IMR-90 (cell line): ENCODE measurements at regions not wholly inside any gene's neighbourhood (a gene's known extent, or its start where the extent isn't known, plus 50 kb on each side); places are given as distances from the start of the nearest gene placed in this dataset.

ENCODE experiments used
- ATAC-seq: fragments of 200-7000 bp; cut with Tn5 transposase; 2 replicates; pipeline ENCODE4 v1.9.1; 2020; ENCODE audit warnings: low read depth, mild to moderate bottlenecking, moderate library complexity
- BruUV-seq: library from RNA; stranded (reverse); fragments of 400-500 nt; replicated peaks from 2 replicates; lab custom pipeline; 2021; lab: Mats Ljungman, UMichigan
- CTCF ChIA-PET: fragments of 300-600 bp; formaldehyde crosslinking; extraction: SDS; loops from one replicate; lab custom pipeline; 2021; ENCODE audit warnings: antibody characterized with exemption; lab: Yijun Ruan, JAX
- POLR2A ChIA-PET: fragments of 300-600 bp; sonication (Branson Sonifier 250); formaldehyde crosslinking; loops from one replicate; lab custom pipeline; 2022; ENCODE audit warnings: antibody characterized with exemption; ENCODE audit not compliant: unreplicated experiment; lab: Charles Lee
- DNase-seq: peaks from one replicate; pipeline ENCODE4 v3.0.0; 2013
- H2AFZ ChIP-seq: replicated peaks from 2 replicates; pipeline ENCODE3; 2013; ENCODE audit warnings: low read length, mild to moderate bottlenecking; ENCODE audit not compliant: poor library complexity
- H2AK5ac ChIP-seq: 2 replicates; pipeline ENCODE4 v1.6.1; 2013; ENCODE audit warnings: low read depth, low read length, inconsistent platforms
- H2AK9ac ChIP-seq: replicated peaks from 2 replicates; pipeline ENCODE3; 2013; ENCODE audit warnings: mild to moderate bottlenecking, low read depth, low read length, moderate library complexity; ENCODE audit not compliant: poor library complexity
- H2BK120ac ChIP-seq: 2 replicates; pipeline ENCODE4 v1.6.1; 2013; ENCODE audit warnings: low read depth, low read length, inconsistent platforms
- H2BK15ac ChIP-seq: 3 replicates; pipeline ENCODE4 v1.6.1; 2013; ENCODE audit warnings: low read depth, low read length, inconsistent platforms
- H2BK20ac ChIP-seq: 2 replicates; pipeline ENCODE4 v1.6.1; 2013; ENCODE audit warnings: low read depth, mild to moderate bottlenecking, inconsistent platforms, low read length, moderate library complexity
- H2BK5ac ChIP-seq: 2 replicates; pipeline ENCODE4 v1.6.1; 2013; ENCODE audit warnings: mild to moderate bottlenecking, low read depth, low read length, inconsistent platforms; ENCODE audit not compliant: poor library complexity, severe bottlenecking
- H3K14ac ChIP-seq: replicated peaks from 2 replicates; pipeline ENCODE4 v1.6.1; 2013; ENCODE audit warnings: low read depth, low read length, inconsistent platforms
- H3K18ac ChIP-seq: 2 replicates; pipeline ENCODE4 v1.6.1; 2013; ENCODE audit warnings: low read depth, low read length, control low read depth
- H3K23ac ChIP-seq: 2 replicates; pipeline ENCODE4 v1.6.1; 2013; ENCODE audit warnings: low read depth, low read length, inconsistent platforms
- H3K27ac ChIP-seq: 2 replicates; pipeline ENCODE4 v1.5.1; 2013; ENCODE audit warnings: mild to moderate bottlenecking, control low read depth, low read length; ENCODE audit not compliant: insufficient read depth
- H3K27me3 ChIP-seq: 2 replicates; pipeline ENCODE4 v1.6.1; 2013; ENCODE audit warnings: low read length; ENCODE audit not compliant: control insufficient read depth, insufficient read depth
- H3K36me3 ChIP-seq: 2 replicates; pipeline ENCODE4 v1.6.1; 2013; ENCODE audit warnings: low read length, mixed read lengths; ENCODE audit not compliant: control insufficient read depth, insufficient read depth
- H3K4ac ChIP-seq: 2 replicates; pipeline ENCODE4 v1.6.1; 2013; ENCODE audit warnings: low read depth, low read length, inconsistent platforms
- H3K4me1 ChIP-seq: 2 replicates; pipeline ENCODE4 v1.6.1; 2013; ENCODE audit warnings: low read length, mixed read lengths; ENCODE audit not compliant: control insufficient read depth, insufficient read depth
- H3K4me2 ChIP-seq: 2 replicates; pipeline ENCODE4 v1.6.1; 2013; ENCODE audit warnings: low read depth, mild to moderate bottlenecking, control low read depth, low read length, moderate library complexity
- H3K4me3 ChIP-seq: 2 replicates; pipeline ENCODE4 v1.5.1; 2013; ENCODE audit warnings: low read depth, mild to moderate bottlenecking, control low read depth, low read length, moderate library complexity; ENCODE audit not compliant: insufficient read depth
- H3K56ac ChIP-seq: 2 replicates; pipeline ENCODE4 v1.6.1; 2013; ENCODE audit warnings: low read length, inconsistent platforms; ENCODE audit not compliant: insufficient read depth; ENCODE audit errors: extremely low read depth
- H3K79me1 ChIP-seq, 2 experiments: 2 replicates each; pipeline ENCODE4 v1.6.1; 2013; ENCODE audit warnings: low read length in 2 of 2, inconsistent platforms in 1 of 2, low read depth in 1 of 2
- H3K9ac ChIP-seq: 2 replicates; pipeline ENCODE4 v1.6.1; 2013; ENCODE audit warnings: low read depth, low read length, control low read depth
- H3K9me1 ChIP-seq: 2 replicates; pipeline ENCODE4 v1.6.1; 2013; ENCODE audit warnings: low read length, inconsistent platforms; ENCODE audit not compliant: insufficient read depth
- H3K9me3 ChIP-seq: 2 replicates; pipeline ENCODE4 v1.6.1; 2013; ENCODE audit warnings: low read length; ENCODE audit not compliant: control insufficient read depth, insufficient read depth
- H4K20me1 ChIP-seq: 2 replicates; pipeline ENCODE4 v1.6.1; 2013; ENCODE audit warnings: low read length, inconsistent platforms; ENCODE audit not compliant: insufficient read depth
- H4K5ac ChIP-seq: 2 replicates; pipeline ENCODE4 v1.6.1; 2013; ENCODE audit warnings: mild to moderate bottlenecking, low read depth, low read length, control low read depth
- H4K8ac ChIP-seq, 2 experiments: 2 replicates each; pipeline ENCODE4 v1.6.1; 2013; ENCODE audit warnings: low read depth in 2 of 2, low read length in 2 of 2, control low read depth in 1 of 2, inconsistent platforms in 1 of 2
- H4K91ac ChIP-seq: 2 replicates; pipeline ENCODE4 v1.6.1; 2013; ENCODE audit warnings: low read depth, low read length, inconsistent platforms; ENCODE audit not compliant: insufficient read depth
- BHLHE40 ChIP-seq: fragments of 150-350 bp; IDR thresholded peaks from 2 replicates; pipeline ENCODE4 v1.6.1; 2016; ENCODE audit warnings: mild to moderate bottlenecking, low read depth, low read length
- CEBPB ChIP-seq: IDR thresholded peaks from 2 replicates; pipeline ENCODE4 v1.6.1; 2012; ENCODE audit warnings: low read depth, low read length, improper control_type of control experiment
- CHD1 ChIP-seq: IDR thresholded peaks from 2 replicates; pipeline ENCODE4 v1.6.1; 2012; ENCODE audit warnings: low read depth, low read length, improper control_type of control experiment
- FOS ChIP-seq: fragments of 150-350 bp; IDR thresholded peaks from 2 replicates; pipeline ENCODE4 v1.6.1; 2016; ENCODE audit warnings: low read depth, low read length
- MAFK ChIP-seq: IDR thresholded peaks from 2 replicates; pipeline ENCODE4 v1.6.1; 2012; ENCODE audit warnings: low read depth, low read length, improper control_type of control experiment
- MXI1 ChIP-seq: IDR thresholded peaks from 2 replicates; pipeline ENCODE4 v1.6.1; 2012; ENCODE audit warnings: low read depth, mild to moderate bottlenecking, low read length, moderate library complexity, borderline replicate concordance
- NFE2L2 ChIP-seq: fragments of 150-350 bp; IDR thresholded peaks from 2 replicates; pipeline ENCODE4 v1.6.1; 2016; ENCODE audit warnings: low read depth, mild to moderate bottlenecking, low read length
- POLR2A ChIP-seq: IDR thresholded peaks from 2 replicates; pipeline ENCODE4 v1.6.1; 2012; ENCODE audit warnings: mild to moderate bottlenecking, low read depth, low read length
- RAD21 ChIP-seq: IDR thresholded peaks from 2 replicates; pipeline ENCODE4 v1.6.1; 2012; ENCODE audit warnings: low read length, improper control_type of control experiment
- RFX5 ChIP-seq: IDR thresholded peaks from 2 replicates; pipeline ENCODE4 v1.8.0; 2012; ENCODE audit warnings: low read depth, mild to moderate bottlenecking, low read length, moderate library complexity
- WGBS, 2 experiments: methylation state at CpG; one replicate each; pipeline versions ENCODE4 v1.1.5 to v1.1.7; 2013; ENCODE audit warnings: missing lambda C conversion rate in 2 of 2; ENCODE audit not compliant: insufficient read length in 1 of 2; ENCODE audit errors: extremely low coverage in 2 of 2; 5-methylcytosine and 5-hydroxymethylcytosine counted together
- dilution Hi-C: fragments of 300-500 bp; cut with HindIII; formaldehyde crosslinking; loops from one replicate; pipeline ENCODE4 v1.14.3; 2018; ENCODE audit warnings: low sequenced_read_pairs; ENCODE audit not compliant: unreplicated experiment
- in situ Hi-C: fragments of 300-500 bp; cut with MboI; formaldehyde crosslinking; loops from 3 replicates; pipeline ENCODE4 v1.14.3; 2019; ENCODE audit warnings: low sequenced_read_pairs, inconsistent platforms, mixed read lengths
- intact Hi-C: fragments of 100-400 bp; cut with micrococcal nuclease; formaldehyde crosslinking; loops from 2 replicates; pipeline ENCODE4 v1.10.0; 2022
- TF ChIP-seq, protein P1 (sequence below): conservative IDR thresholded peaks from 2 replicates; pipeline ENCODE4 v1.5.1; 2012; ENCODE audit warnings: mild to moderate bottlenecking, low read depth, low read length, improper control_type of control experiment
- TF ChIP-seq, protein P2 (sequence below): fragments of 150-350 bp; IDR thresholded peaks from 2 replicates; pipeline ENCODE4 v1.6.1; 2016; ENCODE audit warnings: low read depth, mild to moderate bottlenecking, low read length, moderate library complexity, borderline replicate concordance

GRCh38 chrX:8939322-8939721 is 94.6 kb downstream of the FAM9B start:
- no peak overlapping the region for H3K4me2 ChIP-seq
- intact Hi-C loops (no loop called here), in situ Hi-C loops (no loop called here), dilution Hi-C loops (no loop called here)
- no peak overlapping the region for H3K56ac ChIP-seq
- no peak overlapping the region for H2BK120ac ChIP-seq
- no peak overlapping the region for H4K91ac ChIP-seq
- H3K4me1 ChIP-seq: no peaks in the 10 kb centered on the region
- H3K9ac ChIP-seq: no peak overlapping the region
- H2AK5ac ChIP-seq: no peak overlapping the region
- H3K4me3 ChIP-seq: no peak overlapping the region
- H3K4ac ChIP-seq: no peak overlapping the region
- no peaks in the 10 kb centered on the region for H3K9me1 ChIP-seq
- H3K27ac ChIP-seq: no peak overlapping the region
- H2BK15ac ChIP-seq: no peak overlapping the region
- no peak overlapping the region for H3K23ac ChIP-seq
- peaks cover 8% of the 10 kb centered on the region for H3K9me3 ChIP-seq
- H3K27me3 ChIP-seq: peaks cover 2% of the 10 kb centered on the region; the same call in 1 of the 2 replicates
- no peak for TF ChIP-seq FOS
- TF ChIP-seq MXI1: no peak
- no peak for TF ChIP-seq CHD1
- TF ChIP-seq NFE2L2: no peak
- no peak for TF ChIP-seq RFX5
- no peak for TF ChIP-seq POLR2A
- TF ChIP-seq, protein P1, sequence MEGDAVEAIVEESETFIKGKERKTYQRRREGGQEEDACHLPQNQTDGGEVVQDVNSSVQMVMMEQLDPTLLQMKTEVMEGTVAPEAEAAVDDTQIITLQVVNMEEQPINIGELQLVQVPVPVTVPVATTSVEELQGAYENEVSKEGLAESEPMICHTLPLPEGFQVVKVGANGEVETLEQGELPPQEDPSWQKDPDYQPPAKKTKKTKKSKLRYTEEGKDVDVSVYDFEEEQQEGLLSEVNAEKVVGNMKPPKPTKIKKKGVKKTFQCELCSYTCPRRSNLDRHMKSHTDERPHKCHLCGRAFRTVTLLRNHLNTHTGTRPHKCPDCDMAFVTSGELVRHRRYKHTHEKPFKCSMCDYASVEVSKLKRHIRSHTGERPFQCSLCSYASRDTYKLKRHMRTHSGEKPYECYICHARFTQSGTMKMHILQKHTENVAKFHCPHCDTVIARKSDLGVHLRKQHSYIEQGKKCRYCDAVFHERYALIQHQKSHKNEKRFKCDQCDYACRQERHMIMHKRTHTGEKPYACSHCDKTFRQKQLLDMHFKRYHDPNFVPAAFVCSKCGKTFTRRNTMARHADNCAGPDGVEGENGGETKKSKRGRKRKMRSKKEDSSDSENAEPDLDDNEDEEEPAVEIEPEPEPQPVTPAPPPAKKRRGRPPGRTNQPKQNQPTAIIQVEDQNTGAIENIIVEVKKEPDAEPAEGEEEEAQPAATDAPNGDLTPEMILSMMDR: no peak
- no peak for TF ChIP-seq RAD21
- no peak for TF ChIP-seq CEBPB
- TF ChIP-seq BHLHE40: no peak
- TF ChIP-seq, protein P2, sequence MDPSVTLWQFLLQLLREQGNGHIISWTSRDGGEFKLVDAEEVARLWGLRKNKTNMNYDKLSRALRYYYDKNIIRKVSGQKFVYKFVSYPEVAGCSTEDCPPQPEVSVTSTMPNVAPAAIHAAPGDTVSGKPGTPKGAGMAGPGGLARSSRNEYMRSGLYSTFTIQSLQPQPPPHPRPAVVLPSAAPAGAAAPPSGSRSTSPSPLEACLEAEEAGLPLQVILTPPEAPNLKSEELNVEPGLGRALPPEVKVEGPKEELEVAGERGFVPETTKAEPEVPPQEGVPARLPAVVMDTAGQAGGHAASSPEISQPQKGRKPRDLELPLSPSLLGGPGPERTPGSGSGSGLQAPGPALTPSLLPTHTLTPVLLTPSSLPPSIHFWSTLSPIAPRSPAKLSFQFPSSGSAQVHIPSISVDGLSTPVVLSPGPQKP: no peak
- no peak for TF ChIP-seq MAFK
- no peak overlapping the region for H2AK9ac ChIP-seq
- H4K5ac ChIP-seq: no peak overlapping the region
- no peak overlapping the region for H2BK5ac ChIP-seq
- no peak overlapping the region for H2BK20ac ChIP-seq
- no TSS peak for BruUV-seq
- ChIA-PET POLR2A (no interaction called here), CTCF (no interaction called here)
- no peak overlapping the region for H2AFZ ChIP-seq
- H3K14ac ChIP-seq: no peak overlapping the region
- no peaks in the 10 kb centered on the region for H3K36me3 ChIP-seq
- H4K20me1 ChIP-seq: no peaks in the 10 kb centered on the region
- H3K79me1 ChIP-seq: no peaks in the 10 kb centered on the region
- no CpG with 5 or more reads among the region's 3 CpGs for WGBS, 2 experiments
- no peak for DNase-seq
- no peak for ATAC-seq
- no peak overlapping the region for H3K18ac ChIP-seq
- H4K8ac ChIP-seq: no peak overlapping the region
